GM23338 (cell line): ENCODE measurements at regions not wholly inside any gene's neighbourhood (a gene's known extent, or its start where the extent isn't known, plus 50 kb on each side); places are given as distances from the start of the nearest gene placed in this dataset.

Experiments
- ATAC-seq: fragments of 200-7000 bp; cut with Tn5 transposase; 3 replicates; pipeline ENCODE4 v1.9.1; 2020
- DNase-seq: peaks from one replicate; pipeline ENCODE4 v3.0.0-alpha.2; 2015; ENCODE audit warnings: low spot score
- H2AFZ ChIP-seq: fragments of 200-600 bp; sonication (generic); 2 replicates; pipeline ENCODE4 v1.8.0; 2016; ENCODE audit warnings: antibody characterized with exemption, mild to moderate bottlenecking, moderate library complexity
- H3F3A ChIP-seq: fragments of 200-600 bp; sonication (generic); replicated peaks from 2 replicates; pipeline ENCODE4 v1.8.0; 2017; ENCODE audit warnings: antibody characterized with exemption, mixed run types, low read depth
- H3K27ac ChIP-seq: fragments of 200-600 bp; sonication (generic); 2 replicates; pipeline ENCODE4 v1.6.1; 2016; ENCODE audit warnings: low read depth
- H3K27me3 ChIP-seq: fragments of 200-600 bp; sonication (generic); 2 replicates; pipeline ENCODE4 v1.8.0; 2016; ENCODE audit warnings: mild to moderate bottlenecking, mixed run types, moderate library complexity; ENCODE audit not compliant: insufficient read depth
- H3K36me3 ChIP-seq: fragments of 200-600 bp; sonication (generic); 2 replicates; pipeline ENCODE4 v1.8.0; 2016; ENCODE audit warnings: mild to moderate bottlenecking; ENCODE audit not compliant: insufficient read depth
- H3K4me1 ChIP-seq: fragments of 200-600 bp; sonication (generic); 2 replicates; pipeline ENCODE4 v1.8.0; 2016; ENCODE audit warnings: mild to moderate bottlenecking, moderate library complexity; ENCODE audit not compliant: insufficient read depth
- H3K4me2 ChIP-seq: fragments of 200-600 bp; sonication (generic); 2 replicates; pipeline ENCODE4 v1.7.1; 2017; ENCODE audit warnings: mixed run types
- H3K4me3 ChIP-seq: fragments of 200-600 bp; sonication (generic); 2 replicates; pipeline ENCODE4 v1.6.1; 2016; ENCODE audit warnings: mixed run types
- H3K79me2 ChIP-seq: fragments of 200-600 bp; sonication (generic); replicated peaks from 2 replicates; pipeline ENCODE4 v1.8.0; 2017; ENCODE audit warnings: mild to moderate bottlenecking; ENCODE audit not compliant: insufficient read depth
- H3K9me2 ChIP-seq: fragments of 200-600 bp; sonication (generic); 2 replicates; pipeline ENCODE4 v1.8.0; 2017; ENCODE audit not compliant: insufficient read depth
- H4K20me1 ChIP-seq: fragments of 200-600 bp; sonication (generic); replicated peaks from 2 replicates; pipeline ENCODE4 v1.8.0; 2017; ENCODE audit warnings: mild to moderate bottlenecking; ENCODE audit not compliant: insufficient read depth
- H3K27ac Mint-ChIP-seq: 2 replicates; pipeline ENCODE4 v1.8.0; 2020; ENCODE audit warnings: inconsistent platforms, mild to moderate bottlenecking, moderate library complexity, mixed read lengths
- H3K27me3 Mint-ChIP-seq: 3 replicates; pipeline ENCODE4 v1.8.0; 2022; ENCODE audit warnings: low read depth, mild to moderate bottlenecking, moderate library complexity, mixed read lengths, inconsistent platforms; ENCODE audit not compliant: insufficient read depth, poor library complexity
- H3K36me3 Mint-ChIP-seq: 3 replicates; pipeline ENCODE4 v1.8.0; 2021; ENCODE audit warnings: low read depth, mild to moderate bottlenecking, inconsistent platforms, moderate library complexity, mixed read lengths
- H3K4me1 Mint-ChIP-seq: 3 replicates; pipeline ENCODE4 v1.8.0; 2020; ENCODE audit warnings: mild to moderate bottlenecking, inconsistent platforms, mixed read lengths
- H3K4me3 Mint-ChIP-seq: 3 replicates; pipeline ENCODE4 v1.8.0; 2021; ENCODE audit warnings: moderate library complexity, mild to moderate bottlenecking, inconsistent platforms, mixed read lengths
- H3K9me3 Mint-ChIP-seq: 3 replicates; pipeline ENCODE4 v1.8.0; 2020; ENCODE audit warnings: moderate library complexity, mild to moderate bottlenecking, inconsistent platforms, mixed read lengths
- CTCF ChIP-seq, 2 experiments: fragments of 200-600 bp in 1 of 2; sonication (generic) in 1 of 2; conservative IDR thresholded peaks; 2 replicates each; pipeline versions ENCODE4 v1.5.1 to v1.6.1; 2016 to 2017; ENCODE audit warnings: antibody characterized with exemption in 2 of 2, low read depth in 2 of 2, mild to moderate bottlenecking in 2 of 2, moderate library complexity in 1 of 2
- EZH2 ChIP-seq: fragments of 200-600 bp; sonication (generic); IDR thresholded peaks from one replicate; pipeline ENCODE4 v1.8.0; 2017; ENCODE audit warnings: antibody characterized with exemption, mild to moderate bottlenecking, low read depth; ENCODE audit not compliant: unreplicated experiment
- EZH2phosphoT487 ChIP-seq: fragments of 200-600 bp; sonication (generic); IDR thresholded peaks from one replicate; pipeline ENCODE4 v1.8.1; 2018; ENCODE audit warnings: antibody characterized with exemption; ENCODE audit not compliant: unreplicated experiment
- POLR2AphosphoS5 ChIP-seq: IDR thresholded peaks from 2 replicates; pipeline ENCODE4 v1.6.1; 2016; ENCODE audit warnings: antibody characterized with exemption, low read depth
- REST ChIP-seq: IDR thresholded peaks from one replicate; pipeline ENCODE4 v1.6.1; 2018; ENCODE audit warnings: antibody characterized with exemption; ENCODE audit not compliant: unreplicated experiment
- ZNF114 ChIP-seq: fragments of 250-450 bp; sonication (Bioruptor Pico); IDR thresholded peaks from 2 replicates; pipeline ENCODE4 v1.5.0; 2020; ENCODE audit warnings: mild to moderate bottlenecking, moderate library complexity
- ZNF331 ChIP-seq: fragments of 250-450 bp; sonication (Bioruptor Pico); IDR thresholded peaks from 2 replicates; pipeline ENCODE4 v1.5.0; 2020; ENCODE audit warnings: low read depth, mild to moderate bottlenecking, moderate library complexity
- ZNF462 ChIP-seq: fragments of 250-450 bp; sonication (Bioruptor Pico); IDR thresholded peaks from 2 replicates; pipeline ENCODE4 v1.5.0; 2020; ENCODE audit warnings: mild to moderate bottlenecking, moderate library complexity

GRCh38 chr17:79365836-79366770 is 244.7 kb downstream of the RBFOX3 start:
- no peaks in the 10 kb centered on the region for H3K36me3 Mint-ChIP-seq
- ATAC-seq: no peak

More at GRCh38 chr17:79365836-79366770, 244.7 kb downstream of the RBFOX3 start:
- Mint-ChIP-seq H3K4me3 (no peak overlapping the region), H3K27me3 (peaks cover 15% of the 10 kb centered on the region), H3K27ac (no peak overlapping the region), H3K9me3 (no peaks in the 10 kb centered on the region), H3K4me1 (no peaks in the 10 kb centered on the region; the same call in 2 of the 3 replicates)
- Histone ChIP-seq H4K20me1 (no peaks in the 10 kb centered on the region), H3K79me2 (no peaks in the 10 kb centered on the region), H3K4me1 (no peaks in the 10 kb centered on the region), H3K36me3 (no peaks in the 10 kb centered on the region), H3K4me3 (no peak overlapping the region), H3K4me2 (no peak overlapping the region), H3K27ac (no peak overlapping the region), H3F3A (no peaks in the 10 kb centered on the region), H2AFZ (no peak overlapping the region), H3K9me2 (no peaks in the 10 kb centered on the region), H3K27me3 (no peaks in the 10 kb centered on the region)
- DNase-seq: no peak
- TF ChIP-seq ZNF462 (no peak), POLR2AphosphoS5 (no peak), EZH2 (no peak), CTCF (conservative IDR thresholded peaks at IDR 0.05; ENCODE audit: low read depth in 2 of 2) (no peak), ZNF331 (CRISPR knock-in tag) (no peak), EZH2phosphoT487 (no peak), REST (no peak), ZNF114 (CRISPR knock-in tag) (no peak)
